ENCODE measurements at regions not wholly inside any gene's neighbourhood (a gene's known extent, or its start where the extent isn't known, plus 50 kb on each side); places are given as distances from the start of the nearest gene placed in this dataset.

DNA sequence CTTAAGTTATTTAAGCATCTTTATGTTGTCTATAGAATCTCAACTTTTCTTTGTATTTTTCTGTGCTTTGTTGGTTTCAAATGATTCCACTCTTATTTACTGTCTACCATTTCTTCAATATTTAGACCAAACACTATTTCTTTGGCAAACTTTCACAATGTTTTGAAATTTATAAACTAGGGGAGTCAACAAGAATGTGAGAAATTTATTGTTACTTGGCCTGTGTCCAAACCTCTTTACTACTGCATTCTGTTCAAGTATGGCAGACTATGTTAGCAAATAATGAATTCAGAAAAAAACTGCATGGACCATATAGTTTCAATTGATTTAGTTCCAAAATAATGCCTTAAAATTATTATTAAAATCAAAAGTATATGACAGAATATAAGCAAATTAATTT lies 470.2 kb downstream of the FBXO15 start:
- TF ChIP-seq CBX5 (IDR thresholded peaks at IDR 0.05; ENCODE audit: low read depth) (no peak), JUND (IDR thresholded peaks at IDR 0.05; ENCODE audit: low read depth, low read length) (no peak), CHD2 (IDR thresholded peaks at IDR 0.05; ENCODE audit: borderline replicate concordance, low read depth, low read length) (no peak), RCOR1 (conservative IDR thresholded peaks at IDR 0.05; ENCODE audit: low read depth, low read length) (no peak), MXI1 (IDR thresholded peaks at IDR 0.05; ENCODE audit: low read depth, low read length) (no peak), MTA2 (IDR thresholded peaks at IDR 0.05; ENCODE audit: low read depth) (no peak)
- TF ChIP-seq, protein P1, sequence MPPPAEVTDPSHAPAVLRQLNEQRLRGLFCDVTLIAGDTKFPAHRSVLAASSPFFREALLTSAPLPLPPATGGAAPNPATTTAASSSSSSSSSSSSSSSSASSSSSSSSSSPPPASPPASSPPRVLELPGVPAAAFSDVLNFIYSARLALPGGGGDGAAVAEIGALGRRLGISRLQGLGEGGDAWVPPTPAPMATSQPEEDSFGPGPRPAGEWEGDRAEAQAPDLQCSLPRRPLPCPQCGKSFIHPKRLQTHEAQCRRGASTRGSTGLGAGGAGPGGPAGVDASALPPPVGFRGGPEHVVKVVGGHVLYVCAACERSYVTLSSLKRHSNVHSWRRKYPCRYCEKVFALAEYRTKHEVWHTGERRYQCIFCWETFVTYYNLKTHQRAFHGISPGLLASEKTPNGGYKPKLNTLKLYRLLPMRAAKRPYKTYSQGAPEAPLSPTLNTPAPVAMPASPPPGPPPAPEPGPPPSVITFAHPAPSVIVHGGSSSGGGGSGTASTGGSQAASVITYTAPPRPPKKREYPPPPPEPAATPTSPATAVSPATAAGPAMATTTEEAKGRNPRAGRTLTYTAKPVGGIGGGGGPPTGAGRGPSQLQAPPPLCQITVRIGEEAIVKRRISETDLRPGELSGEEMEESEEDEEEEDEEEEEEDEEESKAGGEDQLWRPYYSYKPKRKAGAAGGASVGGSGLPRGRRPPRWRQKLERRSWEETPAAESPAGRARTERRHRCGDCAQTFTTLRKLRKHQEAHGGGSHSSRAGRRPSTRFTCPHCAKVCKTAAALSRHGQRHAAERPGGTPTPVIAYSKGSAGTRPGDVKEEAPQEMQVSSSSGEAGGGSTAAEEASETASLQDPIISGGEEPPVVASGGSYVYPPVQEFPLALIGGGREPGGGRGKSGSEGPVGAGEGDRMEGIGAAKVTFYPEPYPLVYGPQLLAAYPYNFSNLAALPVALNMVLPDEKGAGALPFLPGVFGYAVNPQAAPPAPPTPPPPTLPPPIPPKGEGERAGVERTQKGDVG (CRISPR knock-in tag; IDR thresholded peaks at IDR 0.05), result no peak
- TF ChIP-seq, protein P2, sequence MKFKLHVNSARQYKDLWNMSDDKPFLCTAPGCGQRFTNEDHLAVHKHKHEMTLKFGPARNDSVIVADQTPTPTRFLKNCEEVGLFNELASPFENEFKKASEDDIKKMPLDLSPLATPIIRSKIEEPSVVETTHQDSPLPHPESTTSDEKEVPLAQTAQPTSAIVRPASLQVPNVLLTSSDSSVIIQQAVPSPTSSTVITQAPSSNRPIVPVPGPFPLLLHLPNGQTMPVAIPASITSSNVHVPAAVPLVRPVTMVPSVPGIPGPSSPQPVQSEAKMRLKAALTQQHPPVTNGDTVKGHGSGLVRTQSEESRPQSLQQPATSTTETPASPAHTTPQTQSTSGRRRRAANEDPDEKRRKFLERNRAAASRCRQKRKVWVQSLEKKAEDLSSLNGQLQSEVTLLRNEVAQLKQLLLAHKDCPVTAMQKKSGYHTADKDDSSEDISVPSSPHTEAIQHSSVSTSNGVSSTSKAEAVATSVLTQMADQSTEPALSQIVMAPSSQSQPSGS (IDR thresholded peaks at IDR 0.05; ENCODE audit: low read length), result no peak
- TF ChIP-seq, protein P3, sequence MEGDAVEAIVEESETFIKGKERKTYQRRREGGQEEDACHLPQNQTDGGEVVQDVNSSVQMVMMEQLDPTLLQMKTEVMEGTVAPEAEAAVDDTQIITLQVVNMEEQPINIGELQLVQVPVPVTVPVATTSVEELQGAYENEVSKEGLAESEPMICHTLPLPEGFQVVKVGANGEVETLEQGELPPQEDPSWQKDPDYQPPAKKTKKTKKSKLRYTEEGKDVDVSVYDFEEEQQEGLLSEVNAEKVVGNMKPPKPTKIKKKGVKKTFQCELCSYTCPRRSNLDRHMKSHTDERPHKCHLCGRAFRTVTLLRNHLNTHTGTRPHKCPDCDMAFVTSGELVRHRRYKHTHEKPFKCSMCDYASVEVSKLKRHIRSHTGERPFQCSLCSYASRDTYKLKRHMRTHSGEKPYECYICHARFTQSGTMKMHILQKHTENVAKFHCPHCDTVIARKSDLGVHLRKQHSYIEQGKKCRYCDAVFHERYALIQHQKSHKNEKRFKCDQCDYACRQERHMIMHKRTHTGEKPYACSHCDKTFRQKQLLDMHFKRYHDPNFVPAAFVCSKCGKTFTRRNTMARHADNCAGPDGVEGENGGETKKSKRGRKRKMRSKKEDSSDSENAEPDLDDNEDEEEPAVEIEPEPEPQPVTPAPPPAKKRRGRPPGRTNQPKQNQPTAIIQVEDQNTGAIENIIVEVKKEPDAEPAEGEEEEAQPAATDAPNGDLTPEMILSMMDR (IDR thresholded peaks at IDR 0.05 in 2 of 3, conservative IDR thresholded peaks at IDR 0.05 in 1 of 3; ENCODE audit: control insufficient read depth in 2 of 3, extremely low read depth in 1 of 3, insufficient read depth in 1 of 3, low read depth in 3 of 3, low read length in 3 of 3), result no peak
